ENCODE measurements at regions not wholly inside any gene's neighbourhood (a gene's known extent, or its start where the extent isn't known, plus 50 kb on each side); places are given as distances from the start of the nearest gene placed in this dataset.

DNA sequence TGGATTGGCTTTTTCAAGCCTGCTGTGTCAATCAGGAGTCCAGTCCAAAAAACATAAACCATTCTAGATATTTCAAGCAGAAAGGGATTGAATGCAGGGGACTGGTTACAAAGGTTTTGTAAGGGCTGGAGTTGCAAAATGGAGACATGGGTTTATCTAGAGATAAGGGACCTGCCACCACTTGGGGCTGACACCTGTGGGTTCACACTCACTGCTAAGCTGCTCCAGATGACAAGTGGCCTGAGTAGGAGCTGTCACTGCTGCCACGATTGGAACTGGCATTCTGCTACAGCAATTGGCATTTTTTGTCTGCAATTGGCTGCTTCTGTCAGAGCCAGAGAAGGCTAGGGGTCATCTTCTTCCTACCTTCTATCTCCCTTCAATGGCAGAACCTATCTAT lies 66.3 kb upstream of the ZFR start:
- TF ChIP-seq, protein P1, sequence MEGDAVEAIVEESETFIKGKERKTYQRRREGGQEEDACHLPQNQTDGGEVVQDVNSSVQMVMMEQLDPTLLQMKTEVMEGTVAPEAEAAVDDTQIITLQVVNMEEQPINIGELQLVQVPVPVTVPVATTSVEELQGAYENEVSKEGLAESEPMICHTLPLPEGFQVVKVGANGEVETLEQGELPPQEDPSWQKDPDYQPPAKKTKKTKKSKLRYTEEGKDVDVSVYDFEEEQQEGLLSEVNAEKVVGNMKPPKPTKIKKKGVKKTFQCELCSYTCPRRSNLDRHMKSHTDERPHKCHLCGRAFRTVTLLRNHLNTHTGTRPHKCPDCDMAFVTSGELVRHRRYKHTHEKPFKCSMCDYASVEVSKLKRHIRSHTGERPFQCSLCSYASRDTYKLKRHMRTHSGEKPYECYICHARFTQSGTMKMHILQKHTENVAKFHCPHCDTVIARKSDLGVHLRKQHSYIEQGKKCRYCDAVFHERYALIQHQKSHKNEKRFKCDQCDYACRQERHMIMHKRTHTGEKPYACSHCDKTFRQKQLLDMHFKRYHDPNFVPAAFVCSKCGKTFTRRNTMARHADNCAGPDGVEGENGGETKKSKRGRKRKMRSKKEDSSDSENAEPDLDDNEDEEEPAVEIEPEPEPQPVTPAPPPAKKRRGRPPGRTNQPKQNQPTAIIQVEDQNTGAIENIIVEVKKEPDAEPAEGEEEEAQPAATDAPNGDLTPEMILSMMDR (IDR thresholded peaks at IDR 0.05; ENCODE audit: insufficient read depth, low read length): no peak
- no peak for TF ChIP-seq POLR2AphosphoS5 (IDR thresholded peaks at IDR 0.05; ENCODE audit: low read depth)
- no peak for TF ChIP-seq GABPA (IDR thresholded peaks at IDR 0.05; ENCODE audit: low read depth)
- TF ChIP-seq, protein P2, sequence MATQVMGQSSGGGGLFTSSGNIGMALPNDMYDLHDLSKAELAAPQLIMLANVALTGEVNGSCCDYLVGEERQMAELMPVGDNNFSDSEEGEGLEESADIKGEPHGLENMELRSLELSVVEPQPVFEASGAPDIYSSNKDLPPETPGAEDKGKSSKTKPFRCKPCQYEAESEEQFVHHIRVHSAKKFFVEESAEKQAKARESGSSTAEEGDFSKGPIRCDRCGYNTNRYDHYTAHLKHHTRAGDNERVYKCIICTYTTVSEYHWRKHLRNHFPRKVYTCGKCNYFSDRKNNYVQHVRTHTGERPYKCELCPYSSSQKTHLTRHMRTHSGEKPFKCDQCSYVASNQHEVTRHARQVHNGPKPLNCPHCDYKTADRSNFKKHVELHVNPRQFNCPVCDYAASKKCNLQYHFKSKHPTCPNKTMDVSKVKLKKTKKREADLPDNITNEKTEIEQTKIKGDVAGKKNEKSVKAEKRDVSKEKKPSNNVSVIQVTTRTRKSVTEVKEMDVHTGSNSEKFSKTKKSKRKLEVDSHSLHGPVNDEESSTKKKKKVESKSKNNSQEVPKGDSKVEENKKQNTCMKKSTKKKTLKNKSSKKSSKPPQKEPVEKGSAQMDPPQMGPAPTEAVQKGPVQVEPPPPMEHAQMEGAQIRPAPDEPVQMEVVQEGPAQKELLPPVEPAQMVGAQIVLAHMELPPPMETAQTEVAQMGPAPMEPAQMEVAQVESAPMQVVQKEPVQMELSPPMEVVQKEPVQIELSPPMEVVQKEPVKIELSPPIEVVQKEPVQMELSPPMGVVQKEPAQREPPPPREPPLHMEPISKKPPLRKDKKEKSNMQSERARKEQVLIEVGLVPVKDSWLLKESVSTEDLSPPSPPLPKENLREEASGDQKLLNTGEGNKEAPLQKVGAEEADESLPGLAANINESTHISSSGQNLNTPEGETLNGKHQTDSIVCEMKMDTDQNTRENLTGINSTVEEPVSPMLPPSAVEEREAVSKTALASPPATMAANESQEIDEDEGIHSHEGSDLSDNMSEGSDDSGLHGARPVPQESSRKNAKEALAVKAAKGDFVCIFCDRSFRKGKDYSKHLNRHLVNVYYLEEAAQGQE (IDR thresholded peaks at IDR 0.05; ENCODE audit: insufficient replicate concordance, low read depth): no peak
- TF ChIP-seq SPI1 (IDR thresholded peaks at IDR 0.05; ENCODE audit: borderline replicate concordance, low read depth): no peak
- Histone ChIP-seq H3K27ac (replicated peaks) (no peak overlapping the region), H3K27me3 (ENCODE audit: insufficient read depth, poor library complexity, severe bottlenecking) (no peaks in the 10 kb centered on the region), H3K4me3 (replicated peaks; ENCODE audit: insufficient read depth, low read length) (no peak overlapping the region)
- peak in 1 of 2 experiments; percentile 10 for DNase-seq (ENCODE audit: low read depth in 1 of 2, low spot score in 1 of 2)

DNA sequence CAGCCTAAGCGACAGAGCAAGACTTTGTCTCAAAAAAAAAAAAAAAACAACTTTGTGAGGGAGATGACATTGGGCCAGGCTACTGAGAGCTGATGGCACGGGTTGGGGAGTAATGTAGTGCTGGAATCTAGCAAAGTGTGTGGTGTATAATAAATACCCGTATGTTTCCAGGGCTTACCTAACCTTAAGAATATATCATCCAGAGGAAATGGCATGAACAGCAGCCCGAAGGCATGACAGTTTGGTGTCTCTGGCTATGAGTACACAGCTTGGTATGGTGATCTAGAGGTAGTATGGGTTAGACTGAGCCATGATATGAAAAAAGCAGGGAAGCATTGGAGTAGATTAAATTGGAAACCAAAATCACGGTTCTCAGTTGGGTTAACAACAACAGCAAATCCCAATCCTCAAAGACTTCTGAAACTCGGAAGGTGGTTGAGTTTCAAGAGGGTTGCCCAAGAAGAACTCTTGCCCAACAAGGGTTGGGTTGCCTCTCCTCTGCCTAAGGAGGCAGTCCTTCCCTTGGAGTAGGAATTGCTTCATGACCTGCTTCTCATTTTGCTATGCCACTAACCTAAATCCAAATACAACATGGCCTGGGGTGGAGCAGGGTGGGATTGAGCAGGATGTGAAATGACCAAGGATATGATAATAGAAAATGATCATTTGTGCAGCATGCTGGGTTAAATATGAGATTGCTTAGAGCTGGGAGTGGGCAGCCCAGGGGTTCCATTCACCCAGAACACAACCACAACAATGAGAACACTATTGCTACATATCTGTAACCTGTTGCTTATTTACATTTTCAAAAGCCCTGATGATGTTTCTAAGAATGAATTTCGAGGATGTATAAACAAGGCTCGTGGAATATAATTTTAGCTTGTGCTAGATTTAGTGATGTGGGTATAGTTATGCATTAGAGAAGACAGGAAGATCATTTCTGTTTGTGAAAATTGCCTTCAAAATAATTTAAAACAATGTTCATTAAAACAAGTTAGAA lies 64.6 kb upstream of the ZFR start:
- H3K4me3 ChIP-seq (replicated peaks; ENCODE audit: insufficient read depth, low read length): no peak overlapping the region
- peak; percentile 84 to 93 for DNase-seq (ENCODE audit: low read depth in 1 of 2, low spot score in 1 of 2)
- TF ChIP-seq, protein P1 (IDR thresholded peaks at IDR 0.05; ENCODE audit: insufficient read depth, low read length): no peak
- TF ChIP-seq, protein P2 (IDR thresholded peaks at IDR 0.05; ENCODE audit: insufficient replicate concordance, low read depth): no peak
- TF ChIP-seq POLR2AphosphoS5 (IDR thresholded peaks at IDR 0.05; ENCODE audit: low read depth) (no peak), GABPA (IDR thresholded peaks at IDR 0.05; ENCODE audit: low read depth) (no peak), SPI1 (IDR thresholded peaks at IDR 0.05; ENCODE audit: borderline replicate concordance, low read depth) (no peak)
- H3K27ac ChIP-seq (replicated peaks): no peak overlapping the region
- no peaks in the 10 kb centered on the region for H3K27me3 ChIP-seq (ENCODE audit: insufficient read depth, poor library complexity, severe bottlenecking)

DNA sequence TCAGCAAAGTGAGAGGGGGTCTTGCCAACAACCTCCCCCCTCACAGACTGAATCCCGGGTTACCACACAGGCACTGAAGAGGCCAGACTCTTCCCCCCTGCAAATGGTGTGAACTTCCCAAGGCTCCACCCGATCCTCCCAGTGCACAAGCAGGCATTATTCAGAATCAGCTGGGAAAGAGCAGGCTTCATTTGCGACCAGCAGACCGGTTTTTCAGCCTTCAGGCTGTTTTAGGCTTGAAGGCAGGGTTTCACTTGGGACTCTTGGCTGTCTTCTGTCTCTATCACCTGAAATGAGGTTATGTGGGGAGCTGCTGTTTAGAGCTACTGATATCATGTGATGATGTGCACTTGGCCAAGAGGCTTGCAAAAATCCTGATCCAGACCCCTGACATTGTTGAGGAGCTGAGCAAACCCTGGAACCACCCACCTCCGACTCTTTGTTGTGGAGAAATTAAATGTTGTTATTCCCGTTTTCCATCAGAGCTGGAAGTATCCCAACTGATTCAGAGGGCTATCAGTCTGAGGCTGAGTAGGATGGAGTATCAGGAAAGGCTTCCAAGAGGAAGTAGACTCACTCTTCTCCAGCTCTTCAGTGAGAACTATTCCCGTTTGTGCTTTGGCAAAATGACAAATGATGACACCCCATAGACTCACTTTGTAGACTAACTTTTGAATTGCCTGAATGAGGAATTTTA lies 63.3 kb upstream of the ZFR start:
- TF ChIP-seq SPI1 (IDR thresholded peaks at IDR 0.05; ENCODE audit: borderline replicate concordance, low read depth) (no peak), POLR2AphosphoS5 (IDR thresholded peaks at IDR 0.05; ENCODE audit: low read depth) (no peak), GABPA (IDR thresholded peaks at IDR 0.05; ENCODE audit: low read depth) (no peak)
- TF ChIP-seq, protein P1 (IDR thresholded peaks at IDR 0.05; ENCODE audit: insufficient read depth, low read length): no peak
- TF ChIP-seq, protein P2 (IDR thresholded peaks at IDR 0.05; ENCODE audit: insufficient replicate concordance, low read depth): no peak

More for the DNA sequence above, 63.3 kb upstream of the ZFR start:
- H3K27ac ChIP-seq (replicated peaks): no peak overlapping the region
- H3K27me3 ChIP-seq (ENCODE audit: insufficient read depth, poor library complexity, severe bottlenecking): no peaks in the 10 kb centered on the region
- H3K4me3 ChIP-seq (replicated peaks; ENCODE audit: insufficient read depth, low read length): no peak overlapping the region
- no peak for DNase-seq (ENCODE audit: low read depth in 1 of 2, low spot score in 1 of 2)

Measured in HL-60 (cell line).